Mammary epithelial cell (primary cell): ENCODE measurements at regions not wholly inside any gene's neighbourhood (a gene's known extent, or its start where the extent isn't known, plus 50 kb on each side); places are given as distances from the start of the nearest gene placed in this dataset.

Experiments
- EZH2 ChIP-seq: IDR thresholded peaks from 2 replicates; pipeline ENCODE4 v1.6.1; 2012; ENCODE audit warnings: low read length, inconsistent platforms, borderline replicate concordance
- TF ChIP-seq, protein P1 (sequence below), 2 donors: IDR thresholded peaks in 1 of 2; conservative IDR thresholded peaks in 1 of 2; 2 replicates each; pipeline ENCODE4 v1.5.1; 2011 to 2012; ENCODE audit warnings: inconsistent platforms in 2 of 2, low read length in 2 of 2, mild to moderate bottlenecking in 2 of 2, control low read depth in 1 of 2, low read depth in 1 of 2; ENCODE audit not compliant: insufficient read depth in 1 of 2; ENCODE audit errors: extremely low read depth in 1 of 2

GRCh38 chr9:96088510-96088909 lies 213.0 kb downstream of the ERCC6L2 start:
- TF ChIP-seq, protein P1, sequence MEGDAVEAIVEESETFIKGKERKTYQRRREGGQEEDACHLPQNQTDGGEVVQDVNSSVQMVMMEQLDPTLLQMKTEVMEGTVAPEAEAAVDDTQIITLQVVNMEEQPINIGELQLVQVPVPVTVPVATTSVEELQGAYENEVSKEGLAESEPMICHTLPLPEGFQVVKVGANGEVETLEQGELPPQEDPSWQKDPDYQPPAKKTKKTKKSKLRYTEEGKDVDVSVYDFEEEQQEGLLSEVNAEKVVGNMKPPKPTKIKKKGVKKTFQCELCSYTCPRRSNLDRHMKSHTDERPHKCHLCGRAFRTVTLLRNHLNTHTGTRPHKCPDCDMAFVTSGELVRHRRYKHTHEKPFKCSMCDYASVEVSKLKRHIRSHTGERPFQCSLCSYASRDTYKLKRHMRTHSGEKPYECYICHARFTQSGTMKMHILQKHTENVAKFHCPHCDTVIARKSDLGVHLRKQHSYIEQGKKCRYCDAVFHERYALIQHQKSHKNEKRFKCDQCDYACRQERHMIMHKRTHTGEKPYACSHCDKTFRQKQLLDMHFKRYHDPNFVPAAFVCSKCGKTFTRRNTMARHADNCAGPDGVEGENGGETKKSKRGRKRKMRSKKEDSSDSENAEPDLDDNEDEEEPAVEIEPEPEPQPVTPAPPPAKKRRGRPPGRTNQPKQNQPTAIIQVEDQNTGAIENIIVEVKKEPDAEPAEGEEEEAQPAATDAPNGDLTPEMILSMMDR (conservative IDR thresholded peaks at IDR 0.05 in 1 of 2, IDR thresholded peaks at IDR 0.05 in 1 of 2; ENCODE audit: extremely low read depth in 1 of 2, insufficient read depth in 1 of 2, low read depth in 1 of 2, low read length in 2 of 2) = no peak
- TF ChIP-seq EZH2 = no peak
